ENCODE measurements at regions not wholly inside any gene's neighbourhood (a gene's known extent, or its start where the extent isn't known, plus 50 kb on each side); places are given as distances from the start of the nearest gene placed in this dataset.

DNA sequence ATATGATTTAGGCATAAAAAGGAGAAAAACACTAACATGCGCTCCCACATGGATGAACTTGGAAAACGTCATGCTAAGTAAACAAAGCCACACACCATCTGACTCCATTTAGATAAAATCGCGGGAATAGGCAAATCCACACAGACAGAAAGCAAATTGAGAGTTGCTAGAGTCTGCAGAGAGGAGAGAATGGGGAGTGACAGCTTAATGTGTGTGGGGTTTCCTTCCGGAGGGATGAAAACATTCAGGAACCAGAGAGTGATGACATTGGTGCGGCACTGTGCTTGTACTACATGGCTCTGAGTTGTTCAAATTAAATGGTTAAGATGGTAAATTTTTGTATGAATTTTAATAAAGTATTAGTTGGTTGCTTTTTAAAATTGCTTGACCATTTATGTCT is 482.9 kb upstream of the AKR1E2 start:
- no peak for DNase-seq (ENCODE audit: low spot score)

- DNase-seq (ENCODE audit: low spot score), result no peak
These were observed 487.2 kb upstream of the AKR1E2 start for GRCh38 chr10:4338768-4339167.

GRCh38 chr10:4337563-4337962 is 488.4 kb upstream of the AKR1E2 start:
- no peak for DNase-seq (ENCODE audit: low spot score)

GRCh38 chr10:4334871-4335270 is 491.1 kb upstream of the AKR1E2 start:
- no peak for DNase-seq (ENCODE audit: low spot score)

GRCh38 chr10:4334015-4334414 is 492.0 kb upstream of the AKR1E2 start:
- DNase-seq (ENCODE audit: low spot score), result no peak

GRCh38 chr10:4333459-4333894 is 492.5 kb upstream of the AKR1E2 start:
- no peak for DNase-seq (ENCODE audit: low spot score)

- no peak for DNase-seq (ENCODE audit: low spot score)
These were observed 493.1 kb upstream of the AKR1E2 start for GRCh38 chr10:4332764-4333458.

GRCh38 chr10:4331150-4331549 is 494.9 kb upstream of the AKR1E2 start:
- DNase-seq (ENCODE audit: low spot score), result no peak

GRCh38 chr10:4330636-4331035 is 495.4 kb upstream of the AKR1E2 start:
- no peak for DNase-seq (ENCODE audit: low spot score)

DNA sequence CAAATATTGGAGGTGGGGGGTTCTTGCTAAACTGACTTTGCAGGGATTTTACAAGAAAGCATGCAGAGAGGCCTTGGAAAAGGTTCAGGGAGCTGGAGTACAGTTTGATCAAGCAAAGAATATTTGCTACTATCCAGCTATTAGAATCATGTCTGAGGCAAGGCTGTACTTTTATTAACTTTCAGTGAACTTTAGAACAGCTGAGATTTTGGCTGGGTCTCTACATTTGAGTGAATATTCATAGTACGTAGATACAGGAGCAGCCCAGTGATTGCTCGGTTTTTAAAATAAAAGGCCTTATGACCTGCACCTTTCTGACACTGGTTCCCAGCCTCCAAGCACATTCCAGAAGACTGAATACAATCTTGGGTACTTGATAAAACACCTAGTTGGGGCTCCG is 496.8 kb upstream of the AKR1E2 start:
- DNase-seq (ENCODE audit: low spot score), result no peak

DNA sequence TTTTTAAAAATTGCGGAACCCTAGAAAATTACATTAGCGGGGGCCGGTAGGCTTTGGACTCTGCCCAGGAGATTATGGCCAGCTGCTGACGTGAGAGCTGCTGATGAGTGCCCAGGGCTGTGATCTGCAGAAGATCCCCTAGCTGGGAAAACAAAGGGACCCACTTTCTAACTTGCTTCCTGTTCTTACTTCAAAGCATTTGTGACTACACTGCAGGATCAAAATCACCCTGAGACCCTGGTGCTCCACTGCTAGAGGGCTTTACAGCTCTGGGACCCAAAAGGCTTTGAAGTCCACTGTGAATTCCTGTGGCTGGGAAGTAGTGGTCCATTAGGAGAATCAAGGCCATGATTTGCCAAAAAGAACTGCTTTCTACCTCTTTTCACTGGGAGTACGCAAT is 499.4 kb upstream of the AKR1E2 start:
- no peak for DNase-seq (ENCODE audit: low spot score)

- no peak for DNase-seq (ENCODE audit: low spot score)
These were observed 506.1 kb upstream of the AKR1E2 start for GRCh38 chr10:4319870-4320367.

- no peak for DNase-seq (ENCODE audit: low spot score)
These were observed 509.7 kb upstream of the AKR1E2 start for GRCh38 chr10:4316161-4316810.

- no peak for DNase-seq (ENCODE audit: low spot score)
These were observed 510.5 kb upstream of the AKR1E2 start for GRCh38 chr10:4315551-4315950.

DNA sequence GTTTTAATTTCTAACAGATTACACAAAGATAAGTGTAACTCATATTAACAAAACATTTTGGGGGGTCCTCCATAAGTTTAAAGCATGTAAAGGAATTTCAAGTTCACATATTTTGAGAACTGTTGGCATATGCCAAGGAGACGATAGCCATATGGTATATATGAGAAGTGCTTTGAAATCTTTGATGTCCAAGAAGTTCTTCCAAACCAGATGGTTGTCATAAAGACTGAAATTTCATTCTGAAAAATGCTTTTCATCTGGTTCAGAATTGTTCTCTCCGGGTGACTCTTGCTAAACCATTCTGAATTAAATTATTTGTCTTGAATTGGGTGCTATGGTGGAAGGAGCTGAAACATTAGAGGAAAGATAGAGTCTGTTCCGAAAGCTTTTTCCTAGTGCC is 513.0 kb upstream of the AKR1E2 start:
- DNase-seq (ENCODE audit: low spot score), result no peak

DNA sequence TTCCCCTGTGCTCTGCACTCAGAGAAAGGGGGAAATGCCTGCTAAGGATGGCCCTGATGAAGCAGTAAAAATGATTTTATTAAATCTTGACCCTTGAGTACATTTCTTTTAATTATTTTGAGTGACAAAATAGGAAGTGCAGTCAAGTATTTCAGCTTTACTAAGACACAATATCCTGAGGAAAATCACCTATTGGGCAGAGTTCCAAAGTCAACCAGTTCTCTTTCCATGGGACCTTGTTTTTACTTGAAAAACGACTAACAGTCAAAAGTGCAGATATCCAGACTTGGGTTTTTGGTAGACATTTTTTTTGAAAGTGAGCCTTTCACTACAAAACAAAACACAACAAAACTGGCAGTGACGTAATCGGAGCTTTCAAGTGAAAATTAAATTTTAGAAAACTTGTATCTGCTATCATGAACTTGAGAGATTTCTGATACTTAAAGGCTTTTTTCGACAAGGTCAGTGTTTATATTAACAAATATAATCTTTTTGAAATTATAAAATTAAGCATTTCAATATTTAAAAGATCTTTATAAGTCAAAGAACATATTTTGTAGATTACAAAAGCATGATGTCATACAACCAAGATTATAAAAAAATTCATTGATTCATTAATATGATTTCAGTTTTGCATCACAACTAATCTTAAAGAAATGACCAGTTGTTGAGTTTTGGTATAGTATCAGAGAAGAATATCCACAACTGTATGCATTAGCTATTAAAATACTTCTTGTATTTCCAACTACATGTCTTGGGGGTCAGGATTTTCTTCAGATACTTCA is 513.8 kb upstream of the AKR1E2 start:
- no peak for DNase-seq (ENCODE audit: low spot score)

GRCh38 chr10:4310172-4310571 is 515.8 kb upstream of the AKR1E2 start:
- no peak for DNase-seq (ENCODE audit: low spot score)

GRCh38 chr10:4307910-4308309 is 518.1 kb upstream of the AKR1E2 start:
- no peak for DNase-seq (ENCODE audit: low spot score)

DNA sequence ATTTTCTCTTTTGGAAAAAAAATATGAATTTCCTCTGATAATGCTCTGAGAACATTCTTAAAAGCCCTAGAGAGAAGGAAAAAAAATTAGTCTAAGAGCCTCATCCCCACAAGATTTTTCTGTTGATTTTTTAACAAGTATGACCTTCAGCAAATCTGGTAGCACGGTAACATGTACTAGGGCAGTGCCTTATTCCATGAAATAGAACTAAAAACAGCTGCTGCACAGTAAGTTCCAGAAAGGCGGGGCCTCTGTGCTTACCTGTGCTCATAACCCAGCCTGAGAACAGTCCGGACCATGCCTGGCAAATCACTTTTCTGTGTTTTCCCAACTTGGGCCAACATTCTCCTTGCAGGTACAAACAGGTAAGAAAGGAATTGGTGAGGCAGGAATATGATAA is 519.1 kb upstream of the AKR1E2 start:
- no peak for DNase-seq (ENCODE audit: low spot score)

GRCh38 chr10:4303045-4303444 is 518.0 kb upstream of the KLF6 start:
- no peak for DNase-seq (ENCODE audit: low spot score)

DNA sequence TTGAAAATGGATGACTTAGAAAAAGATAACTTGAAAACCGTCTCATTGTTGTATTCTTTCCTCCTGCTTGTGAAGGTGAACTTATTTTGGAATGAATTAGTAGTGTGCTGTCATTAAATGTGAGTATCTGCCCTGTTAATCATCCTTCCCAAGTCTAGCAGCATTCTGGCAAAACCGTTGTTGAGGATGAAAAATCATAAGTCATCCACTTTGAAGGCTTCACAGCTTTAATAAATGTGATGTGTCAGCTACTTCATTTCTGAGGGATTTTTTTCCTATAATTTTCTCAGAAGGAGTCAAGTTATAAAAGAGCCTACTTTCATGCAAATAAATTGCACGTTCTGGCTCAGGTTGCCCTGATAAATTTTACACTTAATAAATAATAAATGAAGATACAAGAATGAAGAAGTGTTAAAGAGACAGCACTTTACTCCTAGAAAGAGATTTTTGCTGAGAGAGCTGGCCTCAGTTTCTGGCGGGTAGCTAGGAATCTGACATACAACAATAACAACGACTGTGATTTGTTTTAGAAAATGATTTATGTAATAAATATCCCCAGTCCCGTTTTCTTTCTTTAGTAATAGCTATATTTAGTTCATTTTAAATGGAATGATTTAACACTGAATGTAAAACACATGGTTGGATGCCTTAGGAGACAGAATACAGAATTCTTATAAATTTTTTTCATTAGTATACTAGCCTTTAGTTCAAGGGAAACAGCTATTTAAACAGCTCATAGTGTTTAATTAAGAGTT is 516.5 kb upstream of the KLF6 start:
- no peak for DNase-seq (ENCODE audit: low spot score)

DNA sequence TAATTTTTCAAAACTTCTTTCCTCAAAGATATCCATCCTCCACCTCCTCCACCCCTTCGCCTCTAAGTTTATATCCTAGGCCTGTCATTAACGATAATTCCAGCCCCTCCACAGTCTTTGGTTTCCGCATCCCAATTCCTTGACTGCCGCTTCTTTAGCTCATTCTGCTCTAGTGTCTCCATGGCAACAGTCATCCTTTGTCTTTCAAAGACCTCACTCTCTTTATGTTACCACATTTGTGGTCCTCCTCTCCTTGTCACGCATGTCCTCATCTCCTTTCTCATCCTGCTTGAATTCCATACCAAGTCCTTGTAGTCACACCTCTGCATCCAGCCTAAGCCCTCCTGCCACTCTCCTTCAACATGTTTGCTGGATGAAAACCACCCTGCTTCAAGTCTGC is 511.2 kb upstream of the KLF6 start:
- DNase-seq (ENCODE audit: low spot score), result no peak
